A673 (cell line): ENCODE measurements at regions not wholly inside any gene's neighbourhood (a gene's known extent, or its start where the extent isn't known, plus 50 kb on each side); places are given as distances from the start of the nearest gene placed in this dataset.

Experiments
- CTCF ChIP-seq: fragments of 300-800, 200-600 bp; sonication (generic); conservative IDR thresholded peaks from 2 replicates; pipeline ENCODE4 v1.5.1; 2017; ENCODE audit warnings: low read depth, mild to moderate bottlenecking, antibody characterized with exemption, low read length, moderate library complexity, mixed read lengths
- EZH2 ChIP-seq: fragments of 200-600 bp; sonication (generic); IDR thresholded peaks from 2 replicates; pipeline ENCODE4 v1.6.1; 2017; ENCODE audit warnings: borderline replicate concordance, low read depth, mild to moderate bottlenecking, mixed read lengths, antibody characterized with exemption, low read length; ENCODE audit not compliant: poor library complexity, severe bottlenecking

- TF ChIP-seq CTCF (no peak), EZH2 (no peak)
Measured at GRCh38 chr12:24423611-24424010, 474.1 kb upstream of the SOX5 start.
